Body of pancreas (tissue), 4 donors: ENCODE measurements at regions not wholly inside any gene's neighbourhood (a gene's known extent, or its start where the extent isn't known, plus 50 kb on each side); places are given as distances from the start of the nearest gene placed in this dataset.

ENCODE experiments used
- POLR2A ChIP-seq, 3 donors: fragments of 450-650 bp; IDR thresholded peaks; one replicate each; pipeline ENCODE4 v1.6.1; 2016; ENCODE audit warnings: antibody characterized with exemption in 3 of 3, mild to moderate bottlenecking in 2 of 3
- TF ChIP-seq, protein P1 (sequence below), 7 experiments: fragments of 450-650 bp in 4 of 7; fragments of 200-600 bp in 3 of 7; sonication (generic) in 3 of 7; IDR thresholded peaks; one replicate each; pipeline ENCODE4 v1.5.1; 2016 to 2019; ENCODE audit warnings: antibody characterized with exemption in 7 of 7

DNA sequence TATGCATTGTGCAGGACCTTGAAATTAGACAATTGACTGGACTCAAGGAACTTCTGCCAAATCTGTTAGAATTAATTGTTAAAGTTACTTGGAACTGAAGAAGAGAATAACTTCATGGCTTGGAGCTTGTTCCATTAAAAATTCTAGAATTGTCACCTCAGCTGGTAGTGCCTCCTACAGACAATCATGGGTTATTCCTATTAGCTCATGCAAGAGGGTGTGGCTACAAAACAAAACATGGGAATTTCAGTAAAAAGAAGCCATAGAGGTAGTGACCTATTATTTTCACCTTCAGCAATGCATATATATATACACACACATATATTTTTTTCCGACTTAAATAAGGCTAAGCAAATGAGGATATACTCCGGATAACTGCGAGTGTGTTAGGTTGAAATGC lies 181.9 kb upstream of the DTNA start:
- TF ChIP-seq, protein P1, sequence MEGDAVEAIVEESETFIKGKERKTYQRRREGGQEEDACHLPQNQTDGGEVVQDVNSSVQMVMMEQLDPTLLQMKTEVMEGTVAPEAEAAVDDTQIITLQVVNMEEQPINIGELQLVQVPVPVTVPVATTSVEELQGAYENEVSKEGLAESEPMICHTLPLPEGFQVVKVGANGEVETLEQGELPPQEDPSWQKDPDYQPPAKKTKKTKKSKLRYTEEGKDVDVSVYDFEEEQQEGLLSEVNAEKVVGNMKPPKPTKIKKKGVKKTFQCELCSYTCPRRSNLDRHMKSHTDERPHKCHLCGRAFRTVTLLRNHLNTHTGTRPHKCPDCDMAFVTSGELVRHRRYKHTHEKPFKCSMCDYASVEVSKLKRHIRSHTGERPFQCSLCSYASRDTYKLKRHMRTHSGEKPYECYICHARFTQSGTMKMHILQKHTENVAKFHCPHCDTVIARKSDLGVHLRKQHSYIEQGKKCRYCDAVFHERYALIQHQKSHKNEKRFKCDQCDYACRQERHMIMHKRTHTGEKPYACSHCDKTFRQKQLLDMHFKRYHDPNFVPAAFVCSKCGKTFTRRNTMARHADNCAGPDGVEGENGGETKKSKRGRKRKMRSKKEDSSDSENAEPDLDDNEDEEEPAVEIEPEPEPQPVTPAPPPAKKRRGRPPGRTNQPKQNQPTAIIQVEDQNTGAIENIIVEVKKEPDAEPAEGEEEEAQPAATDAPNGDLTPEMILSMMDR (IDR thresholded peaks at IDR 0.05): no peak
- TF ChIP-seq POLR2A (IDR thresholded peaks at IDR 0.05): no peak
